BLaER1 (cell line): ENCODE measurements at regions not wholly inside any gene's neighbourhood (a gene's known extent, or its start where the extent isn't known, plus 50 kb on each side); places are given as distances from the start of the nearest gene placed in this dataset.

ENCODE experiments used
- H3K27ac ChIP-seq: shearing (Covaris generic); formaldehyde crosslinking; 2 replicates; pipeline ENCODE4 v1.8.1; 2022
- H3K27me3 ChIP-seq: shearing (Covaris generic); formaldehyde crosslinking; 2 replicates; pipeline ENCODE4 v1.8.1; 2022
- H3K36me3 ChIP-seq: shearing (Covaris generic); formaldehyde crosslinking; 2 replicates; pipeline ENCODE4 v1.8.1; 2022
- H3K4me1 ChIP-seq: shearing (Covaris generic); formaldehyde crosslinking; 2 replicates; pipeline ENCODE4 v1.8.1; 2022
- H3K4me2 ChIP-seq: shearing (Covaris generic); formaldehyde crosslinking; 2 replicates; pipeline ENCODE4 v1.8.1; 2022
- H3K4me3 ChIP-seq: shearing (Covaris generic); formaldehyde crosslinking; 2 replicates; pipeline ENCODE4 v1.8.1; 2022
- H3K9ac ChIP-seq: shearing (Covaris generic); formaldehyde crosslinking; 2 replicates; pipeline ENCODE4 v1.8.1; 2022
- H3K9me3 ChIP-seq: shearing (Covaris generic); formaldehyde crosslinking; 2 replicates; pipeline ENCODE4 v1.8.1; 2022
- H4K20me1 ChIP-seq: shearing (Covaris generic); formaldehyde crosslinking; 2 replicates; pipeline ENCODE4 v1.8.1; 2022
- Cebpa-rat ChIP-seq: shearing (Covaris generic); IDR thresholded peaks from 2 replicates; pipeline ENCODE4 v1.8.1; 2022

- Histone ChIP-seq H3K9ac (no peak overlapping the region), H3K27ac (no peak overlapping the region), H3K4me1 (no peaks in the 10 kb centered on the region), H3K4me3 (no peak overlapping the region), H3K36me3 (no peaks in the 10 kb centered on the region), H3K27me3 (no peaks in the 10 kb centered on the region), H3K9me3 (peaks cover 4% of the 10 kb centered on the region), H4K20me1 (no peaks in the 10 kb centered on the region), H3K4me2 (no peak overlapping the region)
- TF ChIP-seq Cebpa-rat: no peak
Measured at GRCh38 chr4:65152205-65152604, 518.1 kb downstream of the EPHA5 start.

DNA sequence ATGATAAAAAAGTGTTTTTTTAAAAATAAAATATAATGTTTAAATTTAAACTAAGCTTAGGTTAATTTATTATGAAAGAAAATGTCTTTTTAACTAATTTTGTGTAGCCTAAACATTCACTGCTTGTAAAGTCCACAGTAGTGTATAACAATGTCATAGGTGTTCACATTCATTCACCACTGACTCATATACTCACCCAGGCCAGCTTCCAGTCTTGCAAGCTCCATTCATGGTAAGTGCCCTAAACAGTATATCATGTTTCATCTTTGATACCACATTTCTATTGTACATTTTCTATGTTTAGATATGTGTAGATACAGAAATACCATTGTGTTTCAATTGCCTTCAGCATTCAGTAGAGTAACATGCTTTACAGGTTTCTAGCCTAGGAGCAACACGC, 530.3 kb downstream of the EPHA5 start:
- H4K20me1 ChIP-seq: no peaks in the 10 kb centered on the region
- no peaks in the 10 kb centered on the region for H3K36me3 ChIP-seq
- no peak overlapping the region for H3K4me2 ChIP-seq
- no peaks in the 10 kb centered on the region for H3K27me3 ChIP-seq
- H3K4me1 ChIP-seq: no peaks in the 10 kb centered on the region
- no peak for TF ChIP-seq Cebpa-rat
- H3K9ac ChIP-seq: no peak overlapping the region
- peaks cover 20% of the 10 kb centered on the region for H3K9me3 ChIP-seq
- no peak overlapping the region for H3K27ac ChIP-seq
- no peak overlapping the region for H3K4me3 ChIP-seq

GRCh38 chr4:65126200-65126599, 544.1 kb downstream of the EPHA5 start:
- Histone ChIP-seq H3K9me3 (no peaks in the 10 kb centered on the region), H3K36me3 (no peaks in the 10 kb centered on the region), H3K4me3 (no peak overlapping the region), H3K4me2 (no peak overlapping the region), H3K27me3 (no peaks in the 10 kb centered on the region), H4K20me1 (no peaks in the 10 kb centered on the region), H3K9ac (no peak overlapping the region), H3K4me1 (no peaks in the 10 kb centered on the region), H3K27ac (no peak overlapping the region)
- TF ChIP-seq Cebpa-rat: no peak

GRCh38 chr4:65120287-65120686, 550.0 kb downstream of the EPHA5 start:
- Histone ChIP-seq H3K9ac (no peak overlapping the region), H3K4me2 (no peak overlapping the region), H4K20me1 (no peaks in the 10 kb centered on the region), H3K9me3 (no peaks in the 10 kb centered on the region), H3K36me3 (no peaks in the 10 kb centered on the region), H3K27ac (no peak overlapping the region), H3K4me3 (no peak overlapping the region), H3K27me3 (no peaks in the 10 kb centered on the region), H3K4me1 (no peaks in the 10 kb centered on the region)
- TF ChIP-seq Cebpa-rat: no peak

- Histone ChIP-seq H3K27ac (no peak overlapping the region), H3K9ac (no peak overlapping the region), H3K4me3 (no peak overlapping the region), H3K9me3 (no peaks in the 10 kb centered on the region), H3K4me2 (no peak overlapping the region), H4K20me1 (no peaks in the 10 kb centered on the region), H3K27me3 (no peaks in the 10 kb centered on the region), H3K4me1 (no peaks in the 10 kb centered on the region), H3K36me3 (no peaks in the 10 kb centered on the region)
- no peak for TF ChIP-seq Cebpa-rat
Measured at GRCh38 chr4:65102419-65102818, 567.9 kb downstream of the EPHA5 start.

DNA sequence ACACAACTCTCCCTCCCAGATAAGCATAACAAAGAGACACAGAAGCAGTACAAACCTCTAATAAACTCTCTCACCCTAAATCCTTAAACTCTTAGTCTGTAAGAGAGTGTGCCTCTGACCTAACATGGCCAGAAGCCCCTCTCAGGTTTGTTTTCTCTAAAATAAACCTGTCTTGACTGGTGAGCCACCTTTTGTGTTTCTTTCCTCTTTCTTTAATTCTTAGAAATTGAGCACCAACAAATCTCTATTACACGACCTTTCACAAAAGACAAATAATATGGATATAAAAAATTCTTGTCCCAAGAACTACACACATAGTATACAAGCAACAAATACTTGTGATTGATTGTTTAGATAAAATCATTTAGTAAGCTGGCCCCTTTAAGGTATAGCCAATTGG, 573.7 kb downstream of the EPHA5 start:
- no peaks in the 10 kb centered on the region for H4K20me1 ChIP-seq
- TF ChIP-seq Cebpa-rat: no peak
- no peaks in the 10 kb centered on the region for H3K27me3 ChIP-seq
- no peaks in the 10 kb centered on the region for H3K36me3 ChIP-seq
- H3K9me3 ChIP-seq: peaks cover 4% of the 10 kb centered on the region; the same call in 1 of the 2 replicates
- H3K9ac ChIP-seq: no peak overlapping the region
- H3K4me2 ChIP-seq: no peak overlapping the region
- H3K27ac ChIP-seq: no peak overlapping the region
- no peak overlapping the region for H3K4me3 ChIP-seq
- no peaks in the 10 kb centered on the region for H3K4me1 ChIP-seq

DNA sequence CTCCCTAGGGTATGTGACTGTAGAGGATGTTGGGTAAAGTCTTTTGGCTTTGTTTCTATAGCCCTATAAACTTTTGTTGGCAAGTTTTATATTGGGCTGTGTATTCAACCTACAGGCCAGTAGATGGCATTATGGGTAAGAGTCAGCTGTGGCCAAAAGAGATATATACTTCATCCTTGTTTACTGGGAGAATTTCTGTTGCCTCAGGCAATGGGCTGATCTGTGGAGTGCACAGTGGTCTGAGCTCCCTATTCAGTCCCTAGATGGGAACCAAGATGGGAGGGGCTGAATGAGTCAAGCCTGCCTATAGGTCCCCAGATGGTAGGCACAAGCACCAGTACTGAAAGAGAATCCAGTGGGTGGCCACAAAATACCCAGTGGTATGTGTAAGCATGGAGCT, 580.6 kb downstream of the EPHA5 start:
- H3K4me2 ChIP-seq: no peak overlapping the region
- H3K9ac ChIP-seq: no peak overlapping the region
- no peak for TF ChIP-seq Cebpa-rat
- H3K27ac ChIP-seq: no peak overlapping the region
- H3K9me3 ChIP-seq: no peaks in the 10 kb centered on the region
- H3K4me1 ChIP-seq: no peaks in the 10 kb centered on the region
- no peaks in the 10 kb centered on the region for H3K27me3 ChIP-seq
- H4K20me1 ChIP-seq: no peaks in the 10 kb centered on the region
- H3K36me3 ChIP-seq: no peaks in the 10 kb centered on the region
- H3K4me3 ChIP-seq: no peak overlapping the region

DNA sequence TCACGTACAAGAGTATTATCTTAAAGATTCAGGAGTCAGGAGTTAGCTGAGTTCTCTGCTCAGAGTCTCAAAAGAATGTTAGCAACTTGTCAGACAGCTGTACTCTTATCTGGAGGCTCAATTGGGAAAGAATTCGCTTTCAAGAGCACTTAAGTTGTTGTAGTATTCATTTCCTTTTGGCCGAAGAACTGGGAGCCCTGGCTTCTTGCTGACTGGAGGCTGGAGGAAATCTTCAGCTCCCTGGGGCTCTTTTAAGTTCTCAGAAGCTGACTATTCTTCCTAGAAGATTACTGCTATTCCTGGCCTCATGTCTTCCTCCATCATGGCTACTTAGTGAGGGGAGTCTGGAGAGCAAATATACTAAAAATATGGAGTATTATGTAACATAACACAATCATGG, 587.2 kb downstream of the EPHA5 start:
- Histone ChIP-seq H4K20me1 (no peaks in the 10 kb centered on the region), H3K9me3 (no peaks in the 10 kb centered on the region), H3K27ac (no peak overlapping the region), H3K4me2 (no peak overlapping the region), H3K36me3 (no peaks in the 10 kb centered on the region), H3K27me3 (no peaks in the 10 kb centered on the region), H3K4me3 (no peak overlapping the region), H3K9ac (no peak overlapping the region), H3K4me1 (no peaks in the 10 kb centered on the region)
- TF ChIP-seq Cebpa-rat: no peak

DNA sequence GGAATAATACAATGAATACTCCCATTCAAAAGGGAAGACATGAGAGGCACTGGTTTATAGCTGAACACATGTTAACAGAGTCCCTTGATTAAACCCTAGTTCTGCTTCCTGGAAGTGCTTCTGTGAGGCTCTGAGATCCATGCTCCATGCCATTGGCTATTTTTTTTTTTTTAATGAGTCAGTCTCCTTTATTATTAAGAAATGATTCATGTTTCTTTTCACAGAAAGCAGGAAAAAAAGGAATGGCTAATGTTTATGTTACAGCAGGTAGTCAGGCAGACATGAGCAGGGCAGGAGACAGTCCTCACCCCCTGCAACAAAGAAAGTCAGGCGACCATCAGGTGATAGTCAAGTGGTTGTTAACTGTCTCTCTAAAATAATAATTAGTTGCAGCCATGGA, 598.7 kb downstream of the EPHA5 start:
- no peaks in the 10 kb centered on the region for H3K9me3 ChIP-seq
- no peaks in the 10 kb centered on the region for H4K20me1 ChIP-seq
- H3K4me1 ChIP-seq: no peaks in the 10 kb centered on the region
- H3K27me3 ChIP-seq: no peaks in the 10 kb centered on the region
- H3K4me3 ChIP-seq: no peak overlapping the region
- no peak overlapping the region for H3K4me2 ChIP-seq
- TF ChIP-seq Cebpa-rat: no peak
- H3K27ac ChIP-seq: no peak overlapping the region
- no peak overlapping the region for H3K9ac ChIP-seq
- no peaks in the 10 kb centered on the region for H3K36me3 ChIP-seq

DNA sequence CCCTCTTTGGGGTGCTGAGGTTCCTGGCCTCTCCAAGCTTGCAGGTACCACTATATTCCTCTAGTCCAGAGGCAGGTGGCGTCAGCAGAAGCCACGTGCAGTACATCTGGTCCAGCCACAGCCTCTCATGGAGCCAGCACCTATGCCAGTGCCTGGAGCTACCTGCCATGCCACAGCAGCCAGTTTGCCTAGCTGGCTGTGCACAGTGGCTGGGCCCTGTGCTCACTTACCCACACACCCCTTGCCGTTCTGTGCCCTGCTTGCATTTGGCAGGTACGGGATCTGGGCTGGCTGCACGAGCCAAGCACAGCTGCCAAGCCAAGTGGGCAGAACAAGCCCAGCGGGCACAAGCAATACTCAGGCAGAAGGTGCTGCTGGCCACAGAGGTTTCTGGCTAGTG, 601.1 kb downstream of the EPHA5 start:
- Histone ChIP-seq H3K36me3 (no peaks in the 10 kb centered on the region), H3K9me3 (no peaks in the 10 kb centered on the region), H3K27me3 (no peaks in the 10 kb centered on the region), H3K4me1 (no peaks in the 10 kb centered on the region), H3K9ac (no peak overlapping the region), H3K27ac (no peak overlapping the region), H4K20me1 (no peaks in the 10 kb centered on the region), H3K4me3 (no peak overlapping the region), H3K4me2 (no peak overlapping the region)
- TF ChIP-seq Cebpa-rat: no peak

- Histone ChIP-seq H3K9me3 (no peaks in the 10 kb centered on the region), H3K9ac (no peak overlapping the region), H3K4me3 (no peak overlapping the region), H3K36me3 (no peaks in the 10 kb centered on the region), H3K4me2 (no peak overlapping the region), H4K20me1 (no peaks in the 10 kb centered on the region), H3K27me3 (no peaks in the 10 kb centered on the region), H3K4me1 (peaks cover 11% of the 10 kb centered on the region), H3K27ac (no peak overlapping the region)
- no peak for TF ChIP-seq Cebpa-rat
Measured at GRCh38 chr4:65066106-65066505, 604.2 kb downstream of the EPHA5 start.
